ENCODE measurements at regions not wholly inside any gene's neighbourhood (a gene's known extent, or its start where the extent isn't known, plus 50 kb on each side); places are given as distances from the start of the nearest gene placed in this dataset.

DNA sequence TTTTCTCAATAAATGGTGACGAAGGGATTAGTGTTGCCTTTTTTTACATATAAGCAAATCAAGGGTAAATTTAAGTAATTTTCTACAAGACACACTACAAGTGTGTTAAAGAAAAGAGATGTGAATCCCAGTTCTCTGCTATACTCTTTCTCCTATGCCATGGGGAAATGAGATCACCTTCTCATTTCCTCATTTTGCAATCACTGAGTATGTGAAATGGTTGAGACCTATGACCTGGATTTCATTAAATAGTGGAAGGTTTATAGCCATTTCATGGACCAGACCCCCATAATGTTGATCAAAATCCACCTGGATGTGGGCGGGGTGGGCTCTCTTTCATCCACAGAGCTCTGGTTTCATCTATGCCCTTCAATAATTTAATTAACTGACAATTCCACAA is 66.9 kb upstream of the SLIT3 start:
- Histone ChIP-seq H3K4me3 (ENCODE audit: low read depth, low read length) (no peak overlapping the region), H3K36me3 (no peaks in the 10 kb centered on the region), H3K27me3 (ENCODE audit: insufficient read depth, low read depth, severe bottlenecking) (peaks cover 82% of the 10 kb centered on the region), H3K9me3 (ENCODE audit: severe bottlenecking) (no peaks in the 10 kb centered on the region), H3K27ac (no peak overlapping the region)
- no peak for DNase-seq
- TF ChIP-seq, protein P1, sequence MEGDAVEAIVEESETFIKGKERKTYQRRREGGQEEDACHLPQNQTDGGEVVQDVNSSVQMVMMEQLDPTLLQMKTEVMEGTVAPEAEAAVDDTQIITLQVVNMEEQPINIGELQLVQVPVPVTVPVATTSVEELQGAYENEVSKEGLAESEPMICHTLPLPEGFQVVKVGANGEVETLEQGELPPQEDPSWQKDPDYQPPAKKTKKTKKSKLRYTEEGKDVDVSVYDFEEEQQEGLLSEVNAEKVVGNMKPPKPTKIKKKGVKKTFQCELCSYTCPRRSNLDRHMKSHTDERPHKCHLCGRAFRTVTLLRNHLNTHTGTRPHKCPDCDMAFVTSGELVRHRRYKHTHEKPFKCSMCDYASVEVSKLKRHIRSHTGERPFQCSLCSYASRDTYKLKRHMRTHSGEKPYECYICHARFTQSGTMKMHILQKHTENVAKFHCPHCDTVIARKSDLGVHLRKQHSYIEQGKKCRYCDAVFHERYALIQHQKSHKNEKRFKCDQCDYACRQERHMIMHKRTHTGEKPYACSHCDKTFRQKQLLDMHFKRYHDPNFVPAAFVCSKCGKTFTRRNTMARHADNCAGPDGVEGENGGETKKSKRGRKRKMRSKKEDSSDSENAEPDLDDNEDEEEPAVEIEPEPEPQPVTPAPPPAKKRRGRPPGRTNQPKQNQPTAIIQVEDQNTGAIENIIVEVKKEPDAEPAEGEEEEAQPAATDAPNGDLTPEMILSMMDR (IDR thresholded peaks at IDR 0.05; ENCODE audit: low read depth, low read length), result no peak

GRCh38 chr5:169357291-169357690 is 56.4 kb upstream of the SLIT3 start:
- Histone ChIP-seq H3K27me3 (ENCODE audit: insufficient read depth, low read depth, severe bottlenecking) (peaks cover 51% of the 10 kb centered on the region), H3K4me3 (ENCODE audit: low read depth, low read length) (no peak overlapping the region), H3K27ac (no peak overlapping the region), H3K9me3 (ENCODE audit: severe bottlenecking) (no peaks in the 10 kb centered on the region), H3K36me3 (no peaks in the 10 kb centered on the region)
- no peak for DNase-seq
- TF ChIP-seq, protein P1 (IDR thresholded peaks at IDR 0.05; ENCODE audit: low read depth, low read length), result no peak

DNA sequence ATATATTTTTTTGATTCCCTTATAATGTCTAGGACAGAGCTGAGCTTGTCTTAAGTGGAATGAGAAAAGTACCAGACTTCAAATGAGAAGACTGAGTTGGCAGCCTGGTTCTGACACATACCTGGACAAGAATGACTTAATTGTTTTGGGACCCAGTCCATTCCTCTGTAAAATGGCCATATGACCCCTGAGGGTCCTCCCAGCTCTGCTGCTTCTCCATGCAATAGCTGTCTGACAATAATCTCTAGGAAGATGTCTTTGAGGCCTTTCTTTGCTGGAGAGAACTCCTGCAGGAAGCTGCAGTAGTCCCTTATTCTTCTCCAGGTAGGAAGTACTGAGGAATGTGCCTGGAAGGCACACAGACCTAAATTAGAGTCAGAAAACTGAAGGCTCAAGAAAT is 55.9 kb upstream of the SLIT3 start:
- H3K36me3 ChIP-seq, result no peaks in the 10 kb centered on the region
- no peak for DNase-seq
- no peak overlapping the region for H3K27ac ChIP-seq
- H3K4me3 ChIP-seq (ENCODE audit: low read depth, low read length), result no peak overlapping the region
- TF ChIP-seq, protein P1 (IDR thresholded peaks at IDR 0.05; ENCODE audit: low read depth, low read length), result no peak
- H3K27me3 ChIP-seq (ENCODE audit: insufficient read depth, low read depth, severe bottlenecking), result peaks cover 48% of the 10 kb centered on the region
- no peaks in the 10 kb centered on the region for H3K9me3 ChIP-seq (ENCODE audit: severe bottlenecking)

DNA sequence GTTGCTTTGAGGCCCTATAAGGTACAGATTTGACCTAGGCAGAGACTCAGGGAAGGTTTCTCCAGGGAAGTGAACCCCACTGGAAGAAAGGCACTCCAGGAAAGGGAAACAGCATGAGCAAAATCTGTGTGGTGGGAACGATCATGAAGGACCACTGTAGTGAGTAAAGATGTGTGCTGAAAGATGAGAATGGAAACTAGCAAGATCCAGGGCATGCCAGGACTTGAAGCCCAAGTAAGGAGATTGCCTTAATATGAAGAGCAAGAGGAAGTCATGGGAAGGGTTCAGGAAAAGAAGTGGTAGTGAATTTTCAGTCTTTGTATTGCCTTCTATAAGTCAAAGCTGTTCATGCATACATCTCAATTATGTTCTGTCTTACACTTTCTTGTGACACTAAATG is 55.2 kb upstream of the SLIT3 start:
- TF ChIP-seq, protein P1 (IDR thresholded peaks at IDR 0.05; ENCODE audit: low read depth, low read length), result no peak

GRCh38 chr5:169354921-169355320 is 54.0 kb upstream of the SLIT3 start:
- no peak overlapping the region for H3K27ac ChIP-seq
- no peak for DNase-seq

More for the DNA sequence above, 55.2 kb upstream of the SLIT3 start:
- Histone ChIP-seq H3K36me3 (no peaks in the 10 kb centered on the region), H3K9me3 (ENCODE audit: severe bottlenecking) (no peaks in the 10 kb centered on the region), H3K4me3 (ENCODE audit: low read depth, low read length) (no peak overlapping the region), H3K27ac (no peak overlapping the region), H3K27me3 (ENCODE audit: insufficient read depth, low read depth, severe bottlenecking) (peaks cover 44% of the 10 kb centered on the region)
- no peak for DNase-seq

GRCh38 chr5:169354263-169354662 is 53.3 kb upstream of the SLIT3 start:
- no peak overlapping the region for H3K4me3 ChIP-seq (ENCODE audit: low read depth, low read length)
- H3K9me3 ChIP-seq (ENCODE audit: severe bottlenecking), result no peaks in the 10 kb centered on the region
- TF ChIP-seq, protein P1 (IDR thresholded peaks at IDR 0.05; ENCODE audit: low read depth, low read length), result no peak
- no peak overlapping the region for H3K27ac ChIP-seq
- peaks cover 42% of the 10 kb centered on the region for H3K27me3 ChIP-seq (ENCODE audit: insufficient read depth, low read depth, severe bottlenecking)
- DNase-seq, result no peak
- no peaks in the 10 kb centered on the region for H3K36me3 ChIP-seq

More at GRCh38 chr5:169354921-169355320, 54.0 kb upstream of the SLIT3 start:
- Histone ChIP-seq H3K27me3 (ENCODE audit: insufficient read depth, low read depth, severe bottlenecking) (peaks cover 41% of the 10 kb centered on the region), H3K9me3 (ENCODE audit: severe bottlenecking) (no peaks in the 10 kb centered on the region), H3K4me3 (ENCODE audit: low read depth, low read length) (no peak overlapping the region), H3K36me3 (no peaks in the 10 kb centered on the region)
- TF ChIP-seq, protein P1 (IDR thresholded peaks at IDR 0.05; ENCODE audit: low read depth, low read length), result no peak

All from WERI-Rb-1 (cell line).